NCI-H524 treated with DMSO at 0.1 percent for 48 hours (cell line): ENCODE measurements at regions not wholly inside any gene's neighbourhood (a gene's known extent, or its start where the extent isn't known, plus 50 kb on each side); places are given as distances from the start of the nearest gene placed in this dataset.

Experiments
- DNase-seq: peaks from one replicate; lab custom pipeline; 2025; lab: John Stamatoyannopoulos, UW

DNA sequence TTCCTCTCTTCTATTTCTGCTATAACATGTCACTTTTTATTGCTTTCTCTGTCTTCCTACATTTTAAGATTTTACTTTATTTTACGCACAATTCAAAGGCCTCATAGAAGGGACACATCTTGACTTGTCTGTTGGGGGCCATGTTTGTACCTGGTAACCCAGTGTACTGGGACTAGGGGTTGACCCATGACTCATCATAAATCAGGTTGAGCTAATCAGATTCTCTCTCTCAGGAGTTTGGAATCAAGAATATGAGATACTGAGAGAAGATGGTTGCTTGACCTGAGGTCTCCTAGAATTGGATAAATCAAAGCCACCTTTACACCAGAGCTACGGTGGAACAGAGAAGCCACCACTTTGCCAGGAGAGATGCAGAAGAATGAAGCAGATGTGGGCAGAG, 153.0 kb downstream of the UXS1 start:
- no peak for DNase-seq

DNA sequence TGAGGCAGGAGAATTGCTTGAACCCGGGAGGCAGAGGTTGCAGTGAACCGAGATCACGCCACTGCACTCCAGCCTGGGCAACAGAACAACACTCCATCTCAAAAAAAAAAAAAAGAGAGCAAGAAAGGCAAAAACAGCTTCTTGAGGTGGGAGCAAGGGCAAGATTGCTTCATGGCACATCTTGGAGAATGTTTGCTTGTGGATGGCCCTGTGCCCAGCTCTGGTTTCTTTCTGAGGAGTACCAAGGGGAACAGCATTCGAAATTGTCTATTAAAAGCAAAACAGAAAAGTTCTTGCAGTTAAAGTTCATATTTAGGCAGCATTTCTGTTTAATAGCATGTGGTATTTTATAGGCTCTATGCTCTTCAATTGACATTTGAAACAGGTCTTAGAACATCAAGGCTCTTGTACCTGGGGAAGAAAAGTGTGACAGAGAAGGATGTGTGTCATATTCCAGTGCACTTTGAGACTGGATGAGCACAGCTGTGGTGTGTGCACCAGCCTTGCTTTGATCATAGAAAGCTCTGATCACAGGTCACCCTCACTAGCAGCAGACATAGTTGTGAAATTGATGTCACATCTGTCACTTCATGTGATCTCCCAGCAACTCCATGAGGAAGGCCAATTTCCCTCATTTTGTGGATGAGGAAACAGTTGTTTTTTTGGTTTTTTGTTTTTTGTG, 154.3 kb downstream of the UXS1 start:
- no peak for DNase-seq

DNA sequence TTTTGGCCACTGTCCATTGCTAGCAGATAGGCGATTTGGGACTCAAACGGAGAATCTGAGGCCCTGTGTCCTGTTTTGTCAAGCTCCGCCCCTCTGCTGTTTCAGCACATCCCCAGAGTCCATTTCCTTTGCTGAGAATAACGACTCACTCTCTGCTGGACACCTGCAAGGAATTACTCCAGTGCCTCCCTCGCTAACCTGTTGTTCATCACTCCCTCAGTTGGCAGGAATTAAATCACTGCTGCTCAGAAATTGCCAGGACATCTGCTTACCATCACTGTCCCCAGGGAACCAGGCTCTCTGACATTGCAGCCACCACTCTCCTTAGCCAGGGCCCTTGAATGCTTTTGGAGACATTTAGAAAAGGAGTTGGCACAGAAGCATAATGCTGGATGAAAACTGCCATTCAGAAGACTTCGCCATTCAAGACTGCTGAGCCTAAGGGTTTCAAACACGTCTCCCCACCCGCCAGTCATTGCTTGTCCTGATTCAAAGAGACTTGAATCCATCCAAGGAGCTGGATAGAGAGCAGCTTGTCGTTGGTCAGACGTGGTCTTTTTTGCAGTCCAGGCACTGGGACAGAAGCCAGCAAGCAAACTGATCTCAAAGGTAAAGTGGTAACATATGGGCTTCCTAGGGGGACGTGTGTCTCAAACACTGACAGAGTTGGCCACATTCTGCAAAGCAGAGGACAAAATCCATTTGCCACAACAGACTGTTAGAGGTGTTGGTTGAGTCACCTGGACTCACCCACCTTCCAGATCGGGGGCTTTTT, 155.3 kb downstream of the UXS1 start:
- peak; percentile 60 for DNase-seq

DNA sequence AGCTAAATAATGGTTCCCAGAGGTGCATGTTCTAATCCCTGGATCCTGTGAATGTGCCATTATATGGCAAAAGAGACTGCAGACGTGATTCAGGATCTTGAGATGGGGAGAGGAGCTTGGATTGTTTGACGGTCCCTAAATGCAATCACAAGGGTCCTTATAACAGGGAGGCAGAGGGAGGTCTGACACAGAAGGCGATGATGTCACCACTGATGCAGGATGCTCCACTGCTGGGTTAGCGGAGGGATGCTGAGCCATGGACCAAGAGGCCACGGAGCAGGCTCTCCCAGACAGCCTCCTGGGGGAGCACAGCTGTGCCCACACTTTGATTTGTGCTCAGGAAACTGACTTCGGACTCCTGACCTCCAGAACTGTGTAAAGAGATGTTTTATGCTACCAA, 156.2 kb downstream of the UXS1 start:
- no peak for DNase-seq

DNA sequence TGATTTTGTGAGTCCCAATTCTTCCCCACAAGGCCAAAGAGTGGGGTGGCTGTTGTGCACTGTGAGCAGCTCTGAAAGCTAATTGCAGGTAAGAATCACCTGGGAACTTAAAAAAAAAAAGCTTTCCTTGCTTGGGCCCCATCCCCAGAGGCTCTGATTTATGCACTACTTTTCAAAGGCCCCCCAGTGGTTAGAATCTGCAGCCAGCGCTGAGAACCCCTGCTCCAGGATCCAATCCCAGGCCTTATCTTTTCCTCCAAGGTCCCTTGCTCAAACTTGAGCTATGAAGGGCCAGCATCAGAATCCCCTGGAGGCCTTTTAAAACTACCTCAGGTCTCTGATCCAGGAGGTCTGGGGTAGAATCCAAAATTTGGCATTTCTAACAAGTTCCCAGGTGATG, 156.8 kb downstream of the UXS1 start:
- DNase-seq = no peak

DNA sequence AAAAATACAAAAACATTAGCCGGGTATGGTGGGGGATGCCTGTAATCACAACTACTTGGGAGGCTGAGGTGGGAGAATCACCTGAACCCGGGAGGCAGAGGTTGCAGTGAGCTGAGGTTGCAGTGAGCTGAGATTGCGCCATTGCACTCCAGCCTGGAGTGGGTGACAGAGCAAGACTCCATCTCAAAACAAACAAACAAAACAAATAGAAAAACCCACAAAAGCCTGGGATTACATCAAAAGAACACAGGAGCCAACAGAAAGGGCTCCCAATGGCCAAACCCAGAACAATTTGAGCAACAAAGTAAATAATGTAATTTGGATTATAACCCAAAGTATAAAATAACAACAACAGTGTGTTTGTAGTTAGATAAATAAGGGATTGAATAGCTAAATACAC, 159.8 kb downstream of the UXS1 start:
- DNase-seq = no peak

DNA sequence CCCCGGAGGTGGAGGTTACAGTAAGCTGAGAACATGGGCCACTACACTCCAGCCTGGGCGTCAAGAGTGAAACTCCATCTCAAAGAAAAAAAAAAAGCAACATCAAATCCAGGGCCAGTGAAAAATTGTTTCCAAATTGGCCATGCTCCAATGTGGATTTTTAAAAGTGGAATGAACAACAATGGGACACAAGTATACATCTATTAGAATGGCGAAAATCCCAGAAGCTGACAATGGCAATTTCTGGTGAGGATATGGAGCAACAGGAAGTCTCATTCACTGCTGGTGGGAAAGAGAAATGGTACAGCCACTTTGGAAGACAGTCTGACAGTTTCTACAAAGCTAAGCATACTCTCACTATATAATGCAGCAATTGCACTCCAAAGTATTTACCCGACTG, 161.4 kb downstream of the UXS1 start:
- DNase-seq = no peak

DNA sequence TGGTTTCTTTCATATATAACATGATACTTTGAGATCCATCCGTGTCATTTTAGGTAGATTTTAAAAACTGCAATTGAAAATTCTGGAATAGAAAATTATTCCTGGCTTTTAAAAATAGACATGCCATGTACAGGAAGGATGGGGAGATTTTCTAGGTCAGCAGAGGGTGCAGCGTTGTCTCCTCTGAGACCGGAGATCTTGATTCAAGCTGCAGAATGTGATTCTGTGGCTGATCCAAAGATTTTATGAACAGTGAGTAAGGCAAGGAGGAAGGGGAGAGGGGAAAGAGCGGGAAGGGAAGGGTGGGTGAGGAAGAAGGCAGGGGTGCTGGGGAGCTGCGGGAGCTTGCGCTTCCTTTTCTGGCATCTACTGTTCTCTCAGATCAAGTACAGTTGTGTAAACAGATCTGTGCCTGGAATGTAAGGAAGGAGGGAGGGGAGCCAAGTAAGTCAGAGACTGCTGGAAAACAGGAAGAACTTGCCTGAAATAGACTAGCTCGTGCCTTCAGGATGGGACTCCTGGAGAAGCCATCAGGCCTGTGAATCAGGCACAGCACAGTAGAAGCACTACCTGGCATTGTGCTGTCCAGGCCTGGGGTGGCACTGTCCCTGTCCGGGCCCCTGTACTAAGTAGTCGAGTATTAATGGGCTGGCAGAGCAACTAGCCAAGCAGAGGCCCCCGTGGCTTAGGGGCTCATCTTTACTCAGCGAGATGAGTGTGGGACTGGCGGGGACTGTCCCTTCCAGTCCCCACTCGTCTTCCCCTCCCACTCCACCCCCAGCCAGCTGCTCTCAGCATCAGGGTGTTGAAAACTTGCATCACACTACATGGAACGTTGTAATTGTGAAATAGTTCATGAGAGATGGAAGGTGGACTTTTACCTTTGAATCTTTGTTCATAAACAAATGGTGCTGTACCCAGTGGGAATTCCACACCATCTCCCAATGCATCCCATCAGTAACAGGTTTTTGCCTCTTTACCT, 163.5 kb downstream of the UXS1 start:
- no peak for DNase-seq

DNA sequence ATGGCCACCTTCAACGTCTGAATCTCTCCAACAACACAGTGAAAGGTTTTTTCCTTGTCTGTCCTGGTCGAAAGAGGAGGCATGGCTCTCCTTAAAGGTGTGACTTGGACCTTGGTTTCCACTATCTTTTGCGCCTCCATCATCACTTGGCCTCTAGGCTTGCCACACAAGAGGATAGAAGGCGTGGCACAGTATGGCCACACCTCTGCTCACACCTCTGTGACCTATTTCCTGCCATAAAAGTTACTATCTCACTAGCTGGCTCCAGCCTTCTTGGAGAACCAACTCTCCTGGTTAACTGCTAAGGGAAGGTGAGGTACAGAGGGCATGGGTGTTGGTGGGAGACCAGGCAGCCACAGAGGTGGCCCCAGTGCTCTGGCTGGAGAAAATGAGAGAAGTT, 165.9 kb downstream of the UXS1 start:
- no peak for DNase-seq

DNA sequence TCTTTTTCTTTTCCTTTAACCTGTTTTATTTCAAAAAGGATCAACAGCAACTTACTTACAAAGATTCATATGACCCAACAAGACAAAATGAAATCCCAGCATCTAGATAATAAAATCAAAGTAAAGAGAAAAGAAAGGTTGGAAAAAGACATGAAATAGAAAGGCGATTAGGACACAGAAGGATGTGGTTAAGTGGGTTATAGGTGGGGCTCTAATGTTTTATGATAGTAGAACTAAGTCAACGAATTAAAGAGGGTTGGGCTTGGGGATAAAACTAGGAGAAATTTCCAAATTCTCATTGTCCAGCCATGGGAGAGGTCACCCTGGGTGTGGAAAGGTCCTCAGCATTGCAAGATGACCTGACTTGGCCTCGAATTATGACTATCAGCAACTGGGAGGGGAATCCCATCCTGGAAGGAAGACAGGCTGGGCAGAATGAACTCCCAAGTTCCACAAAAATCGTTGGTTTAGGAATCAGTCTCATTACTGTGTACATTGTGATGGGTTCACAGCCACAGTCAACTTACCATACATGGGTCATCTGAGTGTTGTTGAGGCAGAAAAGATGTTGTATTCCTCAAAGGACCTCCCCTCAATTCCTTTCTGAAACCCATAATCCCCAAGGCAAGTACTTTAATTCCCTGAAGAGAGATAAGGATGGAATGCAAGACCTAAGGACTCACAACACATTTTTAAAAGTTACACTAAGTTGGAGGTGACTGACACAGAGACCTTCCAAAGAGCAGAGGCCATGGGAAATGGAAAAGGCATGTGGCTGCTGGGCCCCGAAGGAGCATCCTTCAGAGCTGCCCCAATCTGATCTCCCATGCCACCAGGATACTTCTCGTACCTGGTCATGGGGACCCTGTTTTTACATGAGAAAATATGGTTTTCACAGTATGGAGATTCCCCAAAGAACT, 167.6 kb downstream of the UXS1 start:
- no peak for DNase-seq

DNA sequence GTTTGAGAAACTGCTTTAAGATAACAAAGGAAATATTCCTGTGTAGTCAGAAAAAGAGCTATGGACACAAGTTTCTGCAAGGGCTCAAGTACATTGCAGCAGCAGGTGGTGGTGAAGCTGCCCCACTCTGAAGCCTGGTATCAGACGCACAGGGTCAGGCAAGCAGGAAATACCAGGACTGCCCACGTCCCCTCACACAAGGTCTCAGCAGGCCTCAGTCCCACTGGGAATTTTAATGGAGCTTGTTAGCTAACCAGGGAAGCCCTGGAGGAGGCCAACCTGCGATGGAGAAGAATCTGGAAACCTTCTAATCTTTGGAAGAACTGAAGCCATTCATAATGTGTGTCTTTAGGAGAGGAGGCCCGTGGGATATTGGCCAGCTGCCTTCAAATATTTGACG, 168.3 kb downstream of the UXS1 start:
- DNase-seq = no peak

DNA sequence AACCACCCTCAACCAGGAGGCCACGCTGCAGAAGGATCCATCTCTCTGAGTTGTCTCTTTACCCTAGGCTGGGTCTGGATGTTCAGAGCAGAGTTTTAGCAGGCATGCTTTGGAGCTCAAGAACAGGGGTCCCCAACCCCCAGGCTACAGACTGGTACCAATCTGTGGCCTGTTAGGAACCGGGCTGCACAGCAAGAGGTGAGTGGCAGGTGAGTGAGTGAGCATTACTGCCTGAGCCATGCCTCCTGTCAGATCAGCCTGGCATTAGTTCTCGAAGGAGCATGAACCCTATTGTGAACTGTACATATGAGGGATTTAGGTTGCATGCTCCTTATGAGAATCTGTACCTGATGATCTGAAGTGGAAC, 172.5 kb downstream of the UXS1 start:
- no peak for DNase-seq

DNA sequence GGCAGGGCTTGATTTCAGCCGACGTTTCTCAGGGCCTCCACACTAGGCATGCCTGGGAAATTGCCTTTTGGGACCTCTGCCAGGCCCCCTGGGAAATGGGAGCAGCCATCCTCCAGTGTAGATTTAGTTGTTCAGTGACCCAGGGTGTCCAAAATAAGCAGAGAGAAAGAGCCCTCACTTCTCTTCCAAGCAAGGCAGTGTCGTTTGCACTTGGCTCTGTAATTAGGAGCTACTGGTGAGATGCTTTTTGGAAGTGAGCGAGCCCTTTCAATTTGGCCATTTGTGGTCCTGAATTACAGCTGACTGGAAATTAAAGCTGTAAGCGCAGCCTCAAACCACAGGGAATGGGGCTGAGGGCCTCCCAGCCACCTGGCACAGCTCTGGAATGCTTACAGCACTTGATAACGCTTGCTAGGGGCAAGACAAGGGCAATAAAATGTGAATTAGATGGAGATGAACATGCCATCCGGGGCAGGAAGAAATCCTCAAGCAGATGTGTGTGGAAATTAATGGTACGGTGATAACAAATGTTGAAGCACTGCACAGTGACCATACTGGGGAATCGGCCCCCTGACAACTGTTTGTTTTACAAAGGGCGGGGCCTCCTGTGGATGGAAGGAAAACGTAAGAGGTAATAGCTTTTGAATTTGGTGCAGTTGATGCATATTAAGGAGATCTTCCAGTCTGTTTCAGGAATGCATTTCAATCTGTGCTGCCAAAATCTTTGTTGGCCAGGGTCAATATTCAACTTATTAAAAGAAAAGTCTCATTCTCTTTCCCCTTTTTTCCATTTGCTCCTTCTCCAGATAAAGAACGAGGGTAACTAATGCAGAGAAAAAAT, 173.1 kb downstream of the UXS1 start:
- DNase-seq = peak; percentile 63

DNA sequence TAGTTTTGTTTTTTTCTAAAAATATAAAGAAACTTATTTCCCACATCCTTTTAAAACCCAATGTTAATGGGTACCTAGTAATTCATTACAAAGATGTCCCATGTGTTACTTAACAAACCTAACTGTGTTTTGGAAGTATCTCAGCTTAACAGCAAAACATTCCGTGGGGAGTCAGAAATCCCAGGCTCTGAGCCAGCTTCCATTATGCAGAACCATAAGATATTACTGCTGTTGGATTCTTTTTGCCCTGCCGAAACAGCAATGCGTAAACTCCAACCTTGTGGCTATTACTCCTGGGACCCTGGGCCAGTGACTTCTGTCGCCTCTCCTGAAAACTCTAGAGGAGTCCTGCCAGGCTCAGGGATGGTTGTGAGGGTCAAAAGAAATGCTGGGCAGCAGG, 174.1 kb downstream of the UXS1 start:
- no peak for DNase-seq

DNA sequence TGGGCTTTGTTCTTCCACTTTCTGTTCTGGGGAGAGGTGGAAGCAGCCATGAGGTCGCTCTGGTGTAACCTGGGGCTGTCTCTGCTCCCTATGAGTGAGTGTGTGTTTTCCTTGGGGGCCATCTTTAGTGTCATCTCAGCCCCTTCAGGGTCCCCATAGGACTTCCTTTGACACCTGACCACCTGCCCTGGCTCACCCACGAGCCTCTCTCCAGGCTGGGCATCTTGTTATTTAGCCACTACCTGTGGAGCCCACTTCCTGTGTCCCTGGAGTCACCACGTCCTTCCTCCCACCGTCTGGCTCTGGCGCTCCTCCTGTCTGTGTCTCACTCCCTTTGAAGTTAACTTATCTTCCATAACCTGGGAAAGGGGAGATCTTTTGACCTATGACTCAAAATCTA, 176.0 kb downstream of the UXS1 start:
- no peak for DNase-seq

DNA sequence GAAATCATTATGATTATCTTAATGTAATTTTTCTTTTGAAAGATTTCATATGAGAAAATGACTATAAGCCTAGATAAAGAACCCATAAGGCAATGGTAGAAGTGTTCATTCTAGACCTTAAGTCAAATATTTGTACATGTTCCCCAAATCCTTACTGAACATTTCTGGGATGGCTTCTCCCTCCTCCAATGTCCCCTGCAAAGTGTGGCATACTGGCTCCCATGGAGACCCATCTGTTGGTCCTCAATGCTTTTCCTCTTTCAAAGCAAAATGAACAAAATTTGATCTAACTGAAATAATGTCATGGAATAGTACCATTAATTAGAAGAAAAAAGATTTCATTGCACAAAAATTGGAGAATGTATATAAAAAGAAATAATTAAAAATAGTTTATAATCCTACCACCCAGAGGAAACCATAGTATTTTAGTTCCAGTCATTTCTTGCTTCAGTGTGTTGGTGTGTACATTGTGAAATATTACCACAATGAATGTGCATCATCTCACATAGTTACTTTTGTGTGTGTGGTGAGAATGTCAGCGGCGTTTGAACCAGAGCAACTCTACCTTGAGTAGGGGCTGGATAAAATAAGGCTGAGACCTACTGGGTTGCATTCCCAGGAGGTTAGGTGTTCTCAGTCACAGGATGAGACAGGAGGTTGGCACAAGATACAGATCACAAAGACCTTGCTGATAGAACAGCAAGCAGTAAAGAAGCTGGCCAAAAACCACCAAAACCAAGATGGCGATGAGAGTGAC, 181.3 kb downstream of the UXS1 start:
- DNase-seq = no peak

DNA sequence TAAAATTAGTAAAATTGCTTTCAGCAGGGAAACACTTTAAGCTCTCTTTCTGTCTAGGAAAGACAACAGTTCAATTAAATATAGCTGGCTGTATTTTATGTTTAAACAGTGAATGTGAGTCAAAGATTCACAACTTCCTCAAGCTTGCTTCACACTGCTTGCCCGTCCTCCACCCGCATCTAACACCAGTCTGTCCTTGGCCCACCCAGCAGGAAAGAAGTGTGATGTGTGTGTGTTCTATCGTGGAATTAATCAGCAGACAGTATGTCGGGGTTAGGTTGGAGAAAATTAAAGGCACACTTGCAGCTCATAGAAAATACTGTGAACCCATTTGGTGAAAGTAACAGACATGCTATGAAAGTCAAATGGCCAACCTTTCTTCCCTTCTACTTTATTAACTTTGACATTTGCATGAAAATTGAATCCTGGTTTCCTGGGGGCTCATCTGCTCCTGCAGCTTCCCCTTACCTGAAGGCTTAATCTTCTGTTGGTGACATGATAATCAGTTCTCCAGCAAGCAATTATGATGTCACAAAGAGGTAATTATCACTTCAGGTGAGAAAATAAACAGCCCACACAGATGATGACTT, 182.0 kb downstream of the UXS1 start:
- no peak for DNase-seq

DNA sequence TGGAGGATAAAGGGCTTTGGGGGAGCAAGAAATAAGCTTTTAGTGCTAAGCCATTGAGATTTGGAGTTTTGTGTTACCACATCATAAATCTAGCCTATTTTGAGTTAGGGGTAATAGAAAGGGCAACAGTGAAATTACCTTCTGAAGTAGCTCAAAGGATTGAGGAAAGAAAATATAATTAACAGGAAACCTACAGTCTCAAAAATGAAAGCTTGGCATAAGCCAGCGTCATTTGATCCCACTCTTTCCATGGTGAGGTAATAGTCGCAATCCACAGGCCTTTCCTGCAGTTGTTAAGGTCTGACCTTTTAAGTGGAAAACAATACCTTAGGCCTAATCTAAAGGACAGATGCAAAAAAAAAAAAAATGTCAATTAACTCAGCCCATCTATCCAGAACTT, 182.7 kb downstream of the UXS1 start:
- DNase-seq = no peak

DNA sequence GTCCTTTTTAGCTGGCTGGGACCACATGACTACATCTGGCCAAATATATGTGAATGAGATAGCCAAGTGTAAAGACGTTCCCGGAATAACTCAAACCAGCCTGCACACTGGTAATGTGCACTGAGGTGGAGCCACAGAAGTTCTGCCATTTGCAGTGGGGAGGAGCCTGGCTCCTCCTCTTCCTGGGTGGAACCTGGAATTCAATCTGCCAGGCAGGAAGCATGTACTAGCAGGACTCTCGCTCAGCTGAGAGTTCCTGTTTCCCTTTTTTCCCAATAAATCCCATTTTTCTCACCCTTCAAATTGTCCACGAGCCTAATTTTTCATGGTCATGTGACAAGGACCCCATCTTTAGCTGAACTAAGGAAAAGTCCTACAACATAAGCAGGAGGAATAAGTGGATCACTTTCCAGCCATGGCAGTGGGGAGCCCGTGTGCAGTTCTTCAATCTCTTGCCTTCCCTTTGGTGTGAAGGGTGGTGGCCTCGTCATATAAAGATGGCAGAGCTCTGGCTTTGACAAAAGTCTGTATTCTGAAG, 183.2 kb downstream of the UXS1 start:
- DNase-seq = no peak
